Heart right ventricle (tissue), 16 donors: ENCODE measurements at regions not wholly inside any gene's neighbourhood (a gene's known extent, or its start where the extent isn't known, plus 50 kb on each side); places are given as distances from the start of the nearest gene placed in this dataset.

ENCODE experiments used
- ATAC-seq, 8 donors: fragments of 200-7000 bp; cut with Tn5 transposase; one replicate each; pipeline ENCODE4 v1.9.1; 2020; ENCODE audit warnings: mild to moderate bottlenecking in 8 of 8, moderate library complexity in 8 of 8, moderate number of reproducible peaks in 1 of 8
- DNase-seq, 2 donors: peaks; one replicate each; pipeline ENCODE4 v3.0.0-alpha.2; 2020
- H3K27ac ChIP-seq, 10 donors: fragments of 200-600 bp; sonication (generic) in 2 of 10; one replicate each; pipeline versions ENCODE4 v1.5.0 to v1.8.0; 2020 to 2022; ENCODE audit warnings: mild to moderate bottlenecking in 3 of 10
- H3K27me3 ChIP-seq, 7 donors: fragments of 200-600 bp; one replicate each; pipeline ENCODE4 v1.8.0; 2021 to 2022; ENCODE audit warnings: mild to moderate bottlenecking in 2 of 7
- H3K36me3 ChIP-seq, 9 donors: fragments of 200-600 bp; sonication (generic) in 1 of 9; one replicate each; pipeline versions ENCODE4 v1.5.0 to v1.8.0; 2020 to 2022; ENCODE audit warnings: mild to moderate bottlenecking in 2 of 9
- H3K4me1 ChIP-seq, 9 donors: fragments of 200-600 bp; sonication (generic) in 1 of 9; one replicate each; pipeline versions ENCODE4 v1.5.0 to v1.8.0; 2020 to 2022; ENCODE audit warnings: mild to moderate bottlenecking in 4 of 9
- H3K4me3 ChIP-seq, 10 donors: fragments of 200-600 bp; sonication (generic) in 2 of 10; one replicate each; pipeline versions ENCODE4 v1.5.0 to v1.8.0; 2020 to 2022; ENCODE audit warnings: mild to moderate bottlenecking in 7 of 10, moderate library complexity in 2 of 10
- H3K9me3 ChIP-seq, 11 donors: fragments of 200-600 bp in 10 of 11; sonication (generic) in 2 of 11; one replicate each; pipeline versions ENCODE4 v1.5.0 to v1.8.0; 2013 to 2022; ENCODE audit warnings: mild to moderate bottlenecking in 2 of 11, control low read depth in 1 of 11, moderate library complexity in 1 of 11
- CTCF ChIP-seq, 9 donors: fragments of 200-600 bp; sonication (generic) in 2 of 9; IDR thresholded peaks; one replicate each; pipeline versions ENCODE4 v1.5.0 to v1.8.0; 2021 to 2022; ENCODE audit warnings: antibody characterized with exemption in 9 of 9, mild to moderate bottlenecking in 5 of 9, moderate library complexity in 1 of 9
- WGBS, 2 donors: extraction: QIAGEN DNeasy Blood & Tissue Kit; methylation state at CpG; one replicate each; pipeline ENCODE4 v1.1.7; 2013; ENCODE audit warnings: inconsistent platforms in 1 of 2; 5-methylcytosine and 5-hydroxymethylcytosine counted together
- intact Hi-C, 10 donors: fragments of 100-400 bp; cut with DNase I; formaldehyde crosslinking; loops; one replicate each; pipeline versions ENCODE4 v1.11.1 to v1.14.2; 2022
- donor health status: Arrhythmogenic right ventricular cardiomyopathy.
- donor health status: ischemic (EF 13 %, LVEDD 7.1; RV severe dilation, severe dysfunction).
- donor health status: healthy with polysubstance abuse.
- donor health status: DM: no; HTN: yes; CAD: no.
- donor health status: DM: no; HTN: no; CAD: no.
- donor health status: ischemic (EF 25% LVEDD 6.9; RV normal size, moderate dysfunction).
- donor health status: ischemic (EF 25% LVEDD 5.7; RV mildly dilated, moderate dysfunction).
- donor health status: healthy.
- donor health status: DM: yes; HTN: yes; CAD: no.
- donor health status: Ischemic cardiomyopathy.
- donor health status: ischemic (EF 35%, LVEDD 5.7; RV mildly dilated, moderate dysfunction).
- donor health status: nonischemic (EF 11% LVEDD 7.7; RV severe dilation, severe dysfunction).
- donor health status: DM: yes; HTN: yes; CAD: no.
- donor health status: PGD.
- donor health status: ischemic (EF 29% LVEDD 5.4; RV normal size, mild dysfunction).
- donor health status: nonischemic (EF 23%, LVEDD 6.1; RV moderate dilation, normal function).

DNA sequence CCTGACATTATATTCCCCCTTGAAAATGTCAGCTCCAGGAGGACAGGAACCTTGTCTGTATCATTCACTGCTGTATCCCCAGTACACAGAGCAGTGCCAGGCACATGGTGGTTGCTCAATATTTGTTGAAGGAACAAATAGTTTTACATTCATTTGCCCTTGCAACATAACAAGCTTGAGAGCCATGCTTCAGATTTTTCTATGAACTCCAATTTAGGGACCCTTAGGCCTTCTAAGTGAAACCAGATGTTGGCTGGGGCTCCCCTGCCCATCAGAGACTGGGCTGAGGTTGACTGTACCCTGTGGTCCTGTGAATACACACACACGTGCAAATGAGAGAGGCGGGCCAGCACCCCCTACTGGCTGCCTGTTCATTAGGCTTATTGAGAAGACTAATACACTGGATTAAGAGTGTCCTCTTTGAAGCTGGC is 214.9 kb upstream of the WWC1 start:
- H3K4me1 ChIP-seq = peaks cover 0 to 35% (median 9%) of the 10 kb centered on the region in 9 donors

DNA sequence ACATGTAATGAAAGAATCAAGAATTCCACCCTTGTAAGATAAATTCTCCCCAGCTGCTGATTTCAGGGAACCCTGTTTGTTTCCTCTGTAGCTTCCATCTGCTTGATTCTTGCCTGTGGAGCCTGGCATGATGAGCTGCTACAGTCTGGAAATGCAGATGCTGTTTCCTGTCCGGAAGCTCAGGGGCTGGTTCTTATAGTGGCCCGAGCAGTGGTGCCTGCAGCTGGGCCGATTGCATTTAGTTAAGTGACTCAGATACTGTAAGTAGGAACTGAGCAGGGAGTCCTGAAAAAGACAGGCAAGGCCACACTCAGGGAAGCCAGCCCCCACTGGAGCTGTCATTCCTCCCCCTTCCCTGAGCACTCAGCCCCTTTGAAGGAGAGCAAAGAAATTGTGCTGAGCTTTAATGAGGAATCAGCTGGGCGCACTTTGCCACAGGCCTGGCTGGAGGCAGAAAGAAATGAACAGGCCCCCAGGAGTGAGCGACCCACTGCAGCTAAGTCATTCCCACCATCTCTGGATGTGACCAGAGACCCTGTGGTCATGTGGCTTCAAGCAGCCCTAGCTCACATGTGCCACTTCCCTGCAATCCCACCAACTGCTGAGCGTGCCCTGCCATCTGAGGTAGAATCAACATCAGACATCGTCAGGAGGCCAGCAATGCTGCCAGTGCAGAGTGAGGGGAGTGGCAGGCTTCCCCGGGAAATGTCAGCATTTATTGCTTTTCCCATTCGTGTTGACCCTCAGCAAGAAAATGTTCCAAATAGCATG is 206.0 kb upstream of the WWC1 start:
- WGBS, 2 donors = 60 to 64% methylated on average over 9 of the region's 9 CpGs
- Histone ChIP-seq H3K9me3 (no peaks in the 10 kb centered on the region), H3K4me3 (no peak overlapping the region), H3K4me1 (peaks cover 0 to 28% (median 13%) of the 10 kb centered on the region in 9 donors), H3K36me3 (no peaks in the 10 kb centered on the region), H3K27ac (no peak overlapping the region), H3K27me3 (no peaks in the 10 kb centered on the region)
- intact Hi-C loops = no loop called here
- TF ChIP-seq CTCF (IDR thresholded peaks at IDR 0.05) = no peak
- no peak for DNase-seq
- peak in 5 of 8 donors; percentile 27 to 53 (median 38) for ATAC-seq

More for the DNA sequence above, 214.9 kb upstream of the WWC1 start:
- Histone ChIP-seq H3K27me3 (no peaks in the 10 kb centered on the region), H3K36me3 (no peaks in the 10 kb centered on the region), H3K27ac (peak overlapping the region in 6 of 10 donors; percentile 20 to 49 (median 40)), H3K9me3 (peaks cover 0 to 11% (median 0%) of the 10 kb centered on the region in 11 donors), H3K4me3 (no peak overlapping the region)
- ATAC-seq (peak in 7 of 8 donors; percentile 42 to 94 (median 75)), DNase-seq (peak; percentile 28 to 35)
- TF ChIP-seq CTCF (IDR thresholded peaks at IDR 0.05) = peak in 8 of 9 donors; percentile 6 to 59 (median 48)
- WGBS, 2 donors = 41 to 52% methylated on average over 2 of the region's 2 CpGs
- intact Hi-C loops = no loop called here

GRCh38 chr5:168086104-168086610 is 205.3 kb upstream of the WWC1 start:
- Histone ChIP-seq H3K4me3 (no peak overlapping the region), H3K36me3 (peaks cover 0 to 5% (median 0%) of the 10 kb centered on the region in 9 donors), H3K27me3 (no peaks in the 10 kb centered on the region), H3K9me3 (no peaks in the 10 kb centered on the region), H3K4me1 (peaks cover 0 to 28% (median 13%) of the 10 kb centered on the region in 9 donors), H3K27ac (no peak overlapping the region)
- no peak for DNase-seq
- peak in 5 of 8 donors; percentile 22 to 53 (median 40) for ATAC-seq
- no peak for TF ChIP-seq CTCF (IDR thresholded peaks at IDR 0.05)
- intact Hi-C loops = no loop called here
- 58 to 66% methylated on average over 11 of the region's 11 CpGs for WGBS, 2 donors

- no peak for TF ChIP-seq CTCF (IDR thresholded peaks at IDR 0.05)
- WGBS, 2 donors = 63 to 64% methylated on average over 2 of the region's 2 CpGs
- Histone ChIP-seq H3K36me3 (peaks cover 0 to 11% (median 0%) of the 10 kb centered on the region in 9 donors), H3K4me3 (no peak overlapping the region), H3K9me3 (no peaks in the 10 kb centered on the region), H3K27ac (no peak overlapping the region), H3K4me1 (peaks cover 0 to 28% (median 13%) of the 10 kb centered on the region in 9 donors), H3K27me3 (no peaks in the 10 kb centered on the region)
- intact Hi-C loops = no loop called here
- peak in 5 of 8 donors; percentile 13 to 45 (median 25) for ATAC-seq
- no peak for DNase-seq
Measured at GRCh38 chr5:168086746-168087145, 204.7 kb upstream of the WWC1 start.
